ENCODE measurements at regions not wholly inside any gene's neighbourhood (a gene's known extent, or its start where the extent isn't known, plus 50 kb on each side); places are given as distances from the start of the nearest gene placed in this dataset.

- no peak overlapping the region for H3K9ac ChIP-seq (replicated peaks; ENCODE audit: extremely low read depth, insufficient read depth, low read length)
- BruUV-seq (replicated peaks): no TSS peak
- peaks cover 8% of the 10 kb centered on the region for H3K4me1 ChIP-seq (ENCODE audit: control insufficient read depth, extremely low read depth, insufficient read depth, low read length)
- ChIA-PET CTCF (no interaction called here), POLR2A (no interaction called here)
- no peaks in the 10 kb centered on the region for H3K9me1 ChIP-seq (replicated peaks; ENCODE audit: control insufficient read depth, extremely low read depth, insufficient read depth, low read length)
- no peak overlapping the region for H2AFZ ChIP-seq (ENCODE audit: low read depth, low read length)
- TF ChIP-seq MYC (IDR thresholded peaks at IDR 0.05; ENCODE audit: low read depth, low read length): no peak
- no peak for TF ChIP-seq JUN (IDR thresholded peaks at IDR 0.05; ENCODE audit: borderline replicate concordance, insufficient read depth, insufficient read length, low read depth)
- TF ChIP-seq GATA2 (IDR thresholded peaks at IDR 0.05; ENCODE audit: insufficient read depth, insufficient read length, low read depth, low read length): no peak
- TF ChIP-seq CTCF (IDR thresholded peaks at IDR 0.05; ENCODE audit: extremely low read depth in 1 of 2, insufficient read depth in 1 of 2, low read depth in 1 of 2, low read length in 2 of 2): no peak
- TF ChIP-seq EZH2 (IDR thresholded peaks at IDR 0.05; ENCODE audit: borderline replicate concordance, low read depth, low read length, severe bottlenecking): no peak
- TF ChIP-seq MAX (IDR thresholded peaks at IDR 0.05; ENCODE audit: insufficient read depth, insufficient read length): no peak
- H3K27ac ChIP-seq (ENCODE audit: insufficient read depth, low read depth, low read length): no peak overlapping the region
- H3K9me3 ChIP-seq (replicated peaks; ENCODE audit: control insufficient read depth, insufficient read depth, low read length): no peaks in the 10 kb centered on the region
- H3K4me3 ChIP-seq (replicated peaks in 1 of 3; ENCODE audit: insufficient read depth in 1 of 3, low read depth in 1 of 3, low read length in 3 of 3): no peak overlapping the region
- no peaks in the 10 kb centered on the region for H3K79me2 ChIP-seq (ENCODE audit: control insufficient read depth, insufficient read depth, low read length)
- no peak overlapping the region for H3K4me2 ChIP-seq (ENCODE audit: insufficient read depth, low read length)
- FAIRE-seq (no peak), DNase-seq (ENCODE audit: low read depth, low spot score) (no peak)
- intact Hi-C loops (cut with micrococcal nuclease): no loop called here
- no peaks in the 10 kb centered on the region for H3K36me3 ChIP-seq (ENCODE audit: control insufficient read depth in 2 of 2, extremely low read depth in 1 of 2, insufficient read depth in 2 of 2, low read length in 2 of 2)
- no peaks in the 10 kb centered on the region for H3K27me3 ChIP-seq (ENCODE audit: control insufficient read depth in 2 of 2, insufficient read depth in 2 of 2, low read length in 2 of 2)
- no peaks in the 10 kb centered on the region for H4K20me1 ChIP-seq (replicated peaks; ENCODE audit: control insufficient read depth, extremely low read depth, insufficient read depth, low read length)
- dilution Hi-C loops (cut with MboI; ENCODE audit: extremely low pct_ligation_motif_present, low sequenced_read_pairs): no loop called here
Measured at GRCh38 chr5:89417990-89418389, 535.0 kb upstream of the MEF2C start.

GRCh38 chr5:89417515-89417914 lies 534.5 kb upstream of the MEF2C start:
- CTCF ChIA-PET: no interaction called here
- DNase-seq (ENCODE audit: low read depth, low spot score) (no peak), FAIRE-seq (no peak)
- Histone ChIP-seq H3K27ac (ENCODE audit: insufficient read depth, low read depth, low read length) (no peak overlapping the region), H3K36me3 (ENCODE audit: control insufficient read depth in 2 of 2, extremely low read depth in 1 of 2, insufficient read depth in 2 of 2, low read length in 2 of 2) (no peaks in the 10 kb centered on the region), H3K4me1 (ENCODE audit: control insufficient read depth, extremely low read depth, insufficient read depth, low read length) (peaks cover 8% of the 10 kb centered on the region), H4K20me1 (replicated peaks; ENCODE audit: control insufficient read depth, extremely low read depth, insufficient read depth, low read length) (no peaks in the 10 kb centered on the region), H3K9me3 (replicated peaks; ENCODE audit: control insufficient read depth, insufficient read depth, low read length) (no peaks in the 10 kb centered on the region), H3K9me1 (replicated peaks; ENCODE audit: control insufficient read depth, extremely low read depth, insufficient read depth, low read length) (no peaks in the 10 kb centered on the region), H3K27me3 (ENCODE audit: control insufficient read depth in 2 of 2, insufficient read depth in 2 of 2, low read length in 2 of 2) (no peaks in the 10 kb centered on the region), H3K9ac (replicated peaks; ENCODE audit: extremely low read depth, insufficient read depth, low read length) (no peak overlapping the region), H3K4me2 (ENCODE audit: insufficient read depth, low read length) (no peak overlapping the region), H3K4me3 (replicated peaks in 1 of 3; ENCODE audit: insufficient read depth in 1 of 3, low read depth in 1 of 3, low read length in 3 of 3) (no peak overlapping the region), H2AFZ (ENCODE audit: low read depth, low read length) (no peak overlapping the region), H3K79me2 (ENCODE audit: control insufficient read depth, insufficient read depth, low read length) (no peaks in the 10 kb centered on the region)
- intact Hi-C loops (cut with micrococcal nuclease): no loop called here
- dilution Hi-C loops (cut with MboI; ENCODE audit: extremely low pct_ligation_motif_present, low sequenced_read_pairs): no loop called here
- POLR2A ChIA-PET: no interaction called here
- no TSS peak for BruUV-seq (replicated peaks)
- TF ChIP-seq POLR2A (IDR thresholded peaks at IDR 0.05; ENCODE audit: low read depth, low read length) (no peak), FOS (IDR thresholded peaks at IDR 0.05; ENCODE audit: borderline replicate concordance, insufficient read depth, low read length) (no peak), JUN (IDR thresholded peaks at IDR 0.05; ENCODE audit: borderline replicate concordance, insufficient read depth, insufficient read length, low read depth) (no peak), GATA2 (IDR thresholded peaks at IDR 0.05; ENCODE audit: insufficient read depth, insufficient read length, low read depth, low read length) (no peak), POLR2AphosphoS5 (IDR thresholded peaks at IDR 0.05; ENCODE audit: insufficient read depth, low read depth, low read length) (no peak), EZH2 (IDR thresholded peaks at IDR 0.05; ENCODE audit: borderline replicate concordance, low read depth, low read length, severe bottlenecking) (no peak), MAX (IDR thresholded peaks at IDR 0.05; ENCODE audit: insufficient read depth, insufficient read length) (no peak), MYC (IDR thresholded peaks at IDR 0.05; ENCODE audit: low read depth, low read length) (no peak), CTCF (IDR thresholded peaks at IDR 0.05; ENCODE audit: extremely low read depth in 1 of 2, insufficient read depth in 1 of 2, low read depth in 1 of 2, low read length in 2 of 2) (no peak)

All from endothelial cell of umbilical vein (primary cell).